HG03521 (cell line): ENCODE measurements at regions not wholly inside any gene's neighbourhood (a gene's known extent, or its start where the extent isn't known, plus 50 kb on each side); places are given as distances from the start of the nearest gene placed in this dataset.
"Not testable (repeated sequence)": the region's sequence is repeated elsewhere in the genome, so short reads cannot be mapped to it uniquely, and the experiment has no call there.

Source experiments
- ATAC-seq: cut with Tn5 transposase; IDR thresholded peaks from one replicate; pipeline ENCODE4 v1.9.1; 2021; ENCODE audit warnings: mild to moderate bottlenecking, moderate library complexity; ENCODE audit not compliant: unreplicated experiment

DNA sequence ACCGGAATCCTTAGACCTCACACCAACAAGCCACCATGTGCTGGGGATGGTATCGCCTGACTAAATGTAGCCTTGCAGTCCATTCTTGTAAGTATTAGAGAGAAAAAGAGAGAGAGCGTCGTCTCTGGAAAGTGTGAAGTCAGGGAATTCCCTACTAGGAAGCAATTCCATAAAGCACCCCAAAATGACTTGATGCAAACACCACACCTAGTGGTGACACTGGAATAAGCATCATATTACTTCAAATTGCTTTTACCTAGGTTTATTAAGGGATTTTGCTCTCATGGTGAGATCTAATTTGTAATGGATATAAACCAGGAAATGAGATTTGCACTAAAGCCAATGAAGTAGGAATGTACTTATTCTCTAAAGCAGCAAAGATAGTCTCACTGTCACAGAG, 111.4 kb upstream of the METTL9 start:
- not testable (repeated sequence) for ATAC-seq

DNA sequence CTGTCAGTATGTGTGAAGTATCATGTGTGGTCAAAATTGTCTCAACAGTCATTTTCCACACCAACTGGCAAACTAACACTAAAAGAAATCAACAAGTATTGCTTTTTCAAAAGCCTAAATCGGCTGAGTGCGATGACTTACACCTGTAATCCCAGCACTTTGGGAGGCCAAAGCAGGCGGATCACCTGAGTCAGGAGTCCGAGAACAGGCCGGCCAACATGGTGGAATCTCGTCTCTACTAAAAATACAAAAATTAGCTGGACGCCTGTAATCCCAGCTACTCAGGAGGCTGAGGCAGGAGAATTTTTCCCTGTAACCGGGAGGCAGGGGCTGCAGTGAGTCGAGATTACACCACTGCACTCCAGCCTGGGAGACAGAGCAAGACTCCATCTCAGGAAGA, 100.3 kb upstream of the METTL9 start:
- not testable (repeated sequence) for ATAC-seq

DNA sequence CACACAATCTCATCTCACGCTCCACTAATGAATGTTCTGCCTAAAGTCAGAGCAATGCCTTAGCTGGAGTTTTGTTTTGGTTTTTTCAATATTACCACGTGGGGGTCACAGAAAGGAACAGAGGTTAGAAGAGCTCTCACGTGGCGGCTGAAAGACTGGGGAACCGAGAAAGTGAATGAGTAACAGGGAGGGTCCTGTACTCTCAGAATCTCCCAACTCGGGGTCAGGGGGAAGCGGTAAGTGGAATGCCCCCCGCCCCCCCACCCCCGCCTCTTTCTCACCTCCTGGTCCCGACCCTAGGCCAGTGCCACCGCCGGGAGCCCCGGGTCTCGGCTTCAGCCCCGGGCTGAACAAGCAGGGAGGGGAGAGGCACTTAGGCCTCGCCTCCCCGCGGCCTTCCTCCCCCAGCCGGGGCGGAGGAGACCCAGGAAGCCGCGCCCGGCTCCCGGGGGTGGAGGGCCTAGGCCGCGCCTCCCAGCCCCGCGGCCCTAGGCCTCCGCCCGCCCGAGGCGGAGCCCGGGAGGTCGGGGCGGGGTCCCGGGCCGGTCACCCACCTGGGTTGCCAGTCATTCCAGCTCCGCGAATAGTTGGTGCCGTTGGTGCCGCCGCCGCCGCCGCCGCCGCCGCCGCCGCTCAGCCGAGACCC, 98.0 kb upstream of the METTL9 start:
- peak; percentile 45 for ATAC-seq

DNA sequence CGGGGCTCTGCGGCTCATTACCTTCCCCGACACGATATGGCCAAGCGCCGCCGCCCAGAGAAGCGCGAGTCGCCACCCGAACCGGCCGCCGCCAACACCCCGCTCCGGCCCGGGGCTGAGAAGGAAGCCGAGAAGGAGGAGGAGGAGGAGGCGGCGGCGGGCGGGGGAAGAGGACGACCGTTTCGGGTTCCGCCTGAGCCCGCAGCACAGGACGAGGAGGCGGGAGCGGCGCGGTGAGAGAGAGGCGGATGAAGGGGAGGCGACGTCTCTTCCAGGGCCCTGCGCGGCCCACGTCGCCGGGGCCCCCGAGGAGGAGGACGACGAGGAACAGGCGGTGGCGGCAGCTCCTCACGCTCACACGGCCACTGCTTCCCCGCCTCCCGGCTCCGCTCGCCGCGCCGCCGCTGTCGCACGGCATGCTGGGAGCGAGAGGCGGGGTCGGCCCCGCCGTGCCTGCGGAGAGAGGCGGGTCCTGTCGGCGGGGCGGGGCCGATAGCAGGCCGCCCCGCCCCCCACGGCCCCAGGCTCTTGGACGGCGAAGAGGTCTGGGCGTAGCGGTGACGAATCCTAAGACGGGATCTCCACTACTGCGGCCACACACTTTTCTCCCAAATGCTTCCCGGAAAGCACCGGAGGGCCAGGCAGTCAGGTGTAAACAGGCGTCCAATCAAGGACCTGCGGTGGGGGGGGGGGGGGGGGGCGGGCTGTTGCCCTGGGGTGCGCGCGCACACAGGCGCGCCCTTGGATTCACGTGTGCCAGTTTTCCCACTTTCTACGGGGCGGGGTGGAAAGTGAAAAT, 97.3 kb upstream of the METTL9 start:
- ATAC-seq, result peak; percentile 81

DNA sequence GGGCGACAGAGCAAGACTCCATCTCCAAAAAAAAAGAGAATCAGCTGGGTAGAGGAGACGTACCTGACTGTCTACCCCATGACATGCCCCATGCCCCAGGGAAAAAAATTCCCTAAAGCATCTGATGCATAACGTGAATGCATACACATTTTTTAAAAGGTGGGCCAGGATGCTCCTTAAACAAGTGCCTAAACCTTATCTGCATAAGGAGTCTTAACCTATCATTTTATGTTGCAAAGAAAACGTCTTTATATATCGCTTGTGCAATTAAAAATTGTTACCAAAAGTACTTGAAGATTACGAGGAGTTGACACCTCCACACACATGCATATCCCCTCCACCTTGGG, 95.8 kb upstream of the METTL9 start:
- not testable (repeated sequence) for ATAC-seq

DNA sequence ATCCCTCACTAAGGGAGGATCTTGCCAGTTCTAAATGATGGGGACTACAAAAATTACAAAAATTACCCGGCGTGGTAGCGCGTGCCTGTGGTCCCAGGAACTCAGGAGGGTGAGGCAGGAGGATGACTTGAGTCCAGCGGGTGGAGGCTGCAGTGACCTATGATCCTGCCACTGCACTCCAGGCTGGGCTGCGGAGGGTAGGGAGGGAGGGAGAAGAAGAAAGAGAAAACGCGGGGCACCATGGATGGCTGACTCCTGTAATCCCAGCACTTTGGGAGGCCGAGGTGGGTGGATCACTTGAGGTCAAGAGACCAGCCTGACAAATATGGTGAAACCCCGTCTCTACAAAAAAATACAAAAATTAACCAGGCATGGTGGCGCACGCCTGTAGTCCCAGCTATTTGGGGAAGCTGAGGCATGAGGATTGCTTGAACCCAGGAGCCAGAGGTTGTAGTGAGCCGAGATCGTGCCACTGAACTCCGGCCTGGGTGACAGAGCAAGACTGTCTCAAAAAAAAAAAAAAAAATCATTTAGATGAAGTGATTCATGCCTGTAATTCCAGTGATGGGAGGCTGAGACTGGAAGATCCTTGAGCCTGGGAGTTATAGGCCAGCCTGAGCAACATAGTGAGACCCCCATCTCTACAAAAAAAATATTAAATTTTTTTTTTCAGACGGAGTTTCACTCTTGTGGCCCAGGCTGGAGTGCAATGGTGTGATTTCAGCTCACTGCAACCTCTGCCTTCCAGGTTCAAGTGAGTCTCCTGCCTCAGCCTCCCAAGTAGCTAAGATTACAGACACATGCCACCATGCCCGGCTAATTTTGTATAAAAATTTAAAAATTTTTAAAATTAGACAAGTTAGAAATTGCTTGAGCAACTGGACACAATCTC, 95.2 kb upstream of the METTL9 start:
- not testable (repeated sequence) for ATAC-seq

DNA sequence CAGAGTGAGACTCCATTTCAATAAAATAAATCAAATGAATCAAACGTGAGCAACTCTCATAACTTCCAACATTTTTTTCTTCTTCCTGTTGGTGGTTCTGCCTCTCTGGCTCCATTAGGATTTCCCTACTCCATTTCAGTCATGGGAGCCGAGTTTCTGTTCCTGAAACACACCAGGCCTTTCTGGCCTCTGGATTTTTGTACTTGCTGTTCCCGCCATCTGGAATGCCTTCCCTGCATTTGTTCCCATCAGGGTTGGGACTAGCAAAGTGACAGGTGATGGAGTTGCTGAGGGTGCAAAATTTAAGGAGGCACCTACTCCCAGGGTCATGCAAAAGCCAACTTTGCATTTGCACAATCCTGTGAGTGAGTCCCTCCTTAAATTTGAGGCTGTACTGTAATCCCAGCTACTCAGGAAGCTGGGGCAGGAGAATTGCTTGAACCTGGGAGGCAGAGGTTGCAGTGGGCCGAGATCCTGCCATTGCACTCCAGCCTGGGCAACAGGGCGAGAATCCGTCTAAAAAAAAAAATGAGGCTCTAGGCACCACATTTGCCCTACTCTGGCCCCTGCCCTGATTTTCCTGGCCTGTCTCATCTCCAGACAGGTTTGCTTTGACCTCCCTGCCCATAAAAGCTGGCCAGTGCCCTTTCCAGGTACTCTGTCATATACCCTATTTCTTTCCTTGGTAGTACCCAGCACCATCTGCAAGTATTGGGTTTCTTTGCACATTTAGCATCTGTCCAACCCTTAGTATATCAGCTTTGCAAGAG, 93.4 kb upstream of the METTL9 start:
- not testable (repeated sequence) for ATAC-seq

DNA sequence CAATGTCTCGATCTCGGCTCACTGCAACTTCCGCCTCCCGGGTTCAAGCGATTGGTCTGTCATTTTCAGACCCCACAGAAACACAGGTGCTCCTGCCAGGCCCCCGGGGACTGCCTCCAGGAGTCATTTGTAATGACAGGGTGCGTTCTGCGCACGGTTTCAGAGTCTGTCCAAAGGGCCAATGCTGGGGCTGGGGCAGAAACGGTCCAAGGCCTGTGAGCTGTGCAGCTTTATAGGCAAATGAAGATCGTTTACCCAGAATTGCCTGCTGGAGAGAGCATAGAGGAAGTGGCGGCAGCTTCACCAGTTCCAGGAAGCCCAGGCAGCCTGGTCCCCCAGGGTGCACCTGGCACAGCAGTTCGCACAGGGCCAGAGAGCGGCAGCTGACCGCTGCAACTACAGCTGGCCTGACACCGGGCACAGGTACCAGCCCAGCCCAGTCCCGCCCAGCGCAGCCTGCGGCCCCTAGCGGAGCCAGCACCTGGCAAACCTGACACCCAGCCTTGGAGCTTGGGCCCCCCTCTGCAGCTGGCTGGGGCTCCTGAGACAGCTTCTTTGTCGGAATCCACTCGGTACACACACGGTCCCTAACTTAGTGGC, 92.4 kb upstream of the METTL9 start:
- peak; percentile 45 for ATAC-seq

DNA sequence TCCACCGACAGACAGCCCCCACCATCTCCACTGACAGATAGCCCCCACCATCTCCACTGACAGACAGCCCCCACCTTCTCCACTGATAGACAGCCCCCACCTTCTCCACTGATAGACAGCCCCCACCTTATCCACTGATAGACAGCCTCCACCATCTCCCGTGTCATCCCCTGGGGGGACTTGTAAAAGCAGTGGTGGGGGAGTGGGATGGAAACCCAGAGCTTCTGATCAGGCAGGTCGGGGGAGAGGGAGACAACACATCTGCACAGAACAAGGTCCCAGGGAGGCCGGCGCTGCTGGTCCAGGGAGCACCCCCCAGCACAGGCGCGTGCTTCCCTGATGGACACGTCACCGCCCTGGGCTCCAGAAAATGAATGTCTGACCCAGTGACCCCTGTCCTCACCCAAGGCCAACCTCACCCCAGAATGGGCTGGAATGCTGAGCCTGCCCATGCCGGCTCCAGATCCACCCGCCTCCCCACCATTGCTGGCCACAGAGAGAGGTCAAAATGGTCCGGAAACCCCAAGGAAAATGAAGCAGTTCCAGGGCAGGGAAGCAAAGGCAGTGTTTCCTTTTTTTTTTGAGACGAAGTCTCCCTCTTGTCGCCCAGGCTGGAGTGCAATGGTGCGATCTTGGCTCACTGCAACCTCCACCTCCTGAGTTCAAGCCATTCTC, 91.6 kb upstream of the METTL9 start:
- not testable (repeated sequence) for ATAC-seq

DNA sequence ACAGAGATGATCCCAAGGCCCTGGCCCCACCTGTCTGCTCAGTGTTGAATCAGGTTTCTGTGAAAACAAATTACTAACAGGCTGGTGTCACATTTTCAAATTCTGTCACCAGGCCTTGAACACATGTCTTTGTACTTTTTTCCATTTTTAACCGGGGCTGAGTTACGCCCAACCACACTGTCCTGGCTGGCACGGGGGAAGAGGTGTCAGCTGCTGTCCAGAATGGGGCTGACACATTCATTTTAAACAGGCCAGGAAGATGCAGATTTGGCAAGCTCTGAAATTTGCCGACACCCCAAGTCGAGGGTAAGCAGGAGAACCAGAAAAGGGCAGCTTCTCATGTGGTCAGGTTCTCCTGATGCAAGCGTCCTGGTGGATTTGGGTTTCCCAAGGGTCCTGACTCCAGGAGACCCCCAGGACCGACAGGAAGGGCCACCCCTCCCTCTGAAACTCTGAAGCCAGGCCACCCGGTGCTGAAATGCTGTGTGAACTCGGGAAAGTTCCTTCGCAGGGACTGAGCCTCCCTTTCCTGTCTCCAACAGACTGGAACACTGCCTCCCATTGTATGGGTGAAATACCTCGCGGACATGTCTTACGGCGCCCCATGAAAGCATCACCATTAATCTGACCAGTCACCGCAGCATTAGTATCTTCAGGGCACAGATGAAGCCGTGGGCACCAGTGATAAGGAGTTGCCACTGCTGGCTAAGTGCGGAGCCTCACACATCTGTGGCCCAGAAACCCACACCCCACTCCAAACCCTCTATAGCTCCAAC, 90.5 kb upstream of the METTL9 start:
- ATAC-seq, result not testable (repeated sequence)

DNA sequence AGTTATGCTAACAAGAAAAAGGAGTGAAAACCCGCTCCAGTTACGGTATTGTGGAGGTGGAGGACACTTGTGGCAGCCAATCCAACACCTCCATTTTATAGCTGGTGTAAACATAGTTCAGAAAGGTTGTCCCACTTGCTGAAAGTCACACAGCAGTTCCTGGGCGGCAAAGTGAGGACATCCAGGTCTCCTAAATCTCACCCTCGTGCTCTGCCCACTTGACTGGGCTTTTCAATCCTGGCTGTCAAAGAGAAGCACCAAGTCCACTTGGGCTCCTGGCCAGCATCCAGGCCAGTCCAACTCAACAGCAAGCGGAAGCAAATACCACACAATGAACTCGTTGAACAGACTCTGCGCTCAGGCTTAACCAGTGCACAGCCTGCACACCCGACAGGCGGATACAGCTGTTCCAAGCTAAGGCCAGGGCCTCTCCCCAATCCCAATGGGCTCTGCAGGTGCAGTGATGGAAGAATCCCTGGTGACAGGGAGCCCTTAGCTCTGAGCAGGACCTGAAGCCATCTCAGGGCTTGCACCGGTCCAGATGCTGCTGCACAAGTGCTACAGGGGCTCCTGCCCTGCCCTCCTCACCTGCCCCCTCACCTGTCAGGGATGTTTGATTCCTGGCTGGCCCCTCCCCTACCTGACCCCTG, 89.8 kb upstream of the METTL9 start:
- ATAC-seq, result not testable (repeated sequence)

DNA sequence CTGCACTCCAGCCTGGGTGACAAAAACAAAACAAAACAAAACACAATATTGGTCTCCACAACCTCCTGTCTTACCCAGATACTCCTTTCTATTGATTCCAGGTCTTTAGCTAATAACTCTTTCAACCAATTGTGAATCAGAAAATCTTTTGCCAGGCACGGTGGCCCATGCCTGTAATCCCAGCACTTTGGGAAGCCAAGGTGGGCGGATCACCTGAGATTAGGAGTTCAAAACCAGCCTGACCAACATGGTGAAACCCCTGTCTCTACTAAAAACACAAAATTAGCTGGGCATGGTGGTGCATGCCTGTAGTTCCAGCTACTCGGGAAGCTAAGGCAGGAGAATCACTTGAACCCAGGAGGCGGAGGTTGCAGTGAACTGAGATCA, 88.5 kb upstream of the METTL9 start:
- not testable (repeated sequence) for ATAC-seq

DNA sequence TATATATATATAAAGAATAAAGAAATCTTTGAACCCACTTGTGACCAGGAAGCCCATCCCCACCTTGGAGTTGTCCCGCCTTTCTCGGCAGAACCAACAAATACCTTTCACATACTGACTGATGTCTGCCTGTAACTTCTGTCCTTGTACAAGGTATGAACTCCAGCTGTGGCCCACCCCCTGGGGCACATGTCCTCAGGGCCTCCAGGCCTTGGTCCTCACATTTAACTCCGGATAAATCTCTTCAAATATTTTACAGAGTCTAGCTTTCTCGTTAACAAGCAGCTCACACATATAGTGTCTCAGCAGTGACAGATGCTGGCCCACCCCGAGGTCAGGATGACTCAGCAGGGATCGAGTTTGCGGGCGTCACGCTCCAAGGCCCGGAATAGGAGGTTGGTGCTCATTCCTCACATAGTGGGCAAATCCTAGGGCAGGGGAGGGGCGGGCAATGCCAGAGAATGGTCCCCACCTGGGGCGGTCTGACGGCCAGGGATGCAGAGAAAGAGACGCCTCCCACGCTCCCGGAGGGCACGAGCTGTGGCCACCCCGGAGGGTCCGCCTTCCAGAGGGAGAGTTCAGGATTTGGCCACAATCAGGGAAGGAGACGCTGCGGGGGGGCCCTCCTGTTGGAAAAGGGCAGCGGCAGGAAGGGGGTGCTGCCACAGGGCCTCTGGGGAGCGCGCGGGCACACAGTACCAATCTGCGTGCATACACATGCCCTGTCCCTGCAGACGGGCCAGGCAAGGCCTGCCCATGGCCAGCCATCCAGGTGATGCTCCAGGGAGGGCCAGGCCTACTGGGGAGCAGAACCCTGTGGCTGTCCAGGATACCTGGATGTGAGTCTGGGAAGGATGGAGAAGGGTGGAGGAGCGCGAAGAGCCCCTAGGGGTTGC, 87.8 kb upstream of the METTL9 start:
- ATAC-seq, result not testable (repeated sequence)

DNA sequence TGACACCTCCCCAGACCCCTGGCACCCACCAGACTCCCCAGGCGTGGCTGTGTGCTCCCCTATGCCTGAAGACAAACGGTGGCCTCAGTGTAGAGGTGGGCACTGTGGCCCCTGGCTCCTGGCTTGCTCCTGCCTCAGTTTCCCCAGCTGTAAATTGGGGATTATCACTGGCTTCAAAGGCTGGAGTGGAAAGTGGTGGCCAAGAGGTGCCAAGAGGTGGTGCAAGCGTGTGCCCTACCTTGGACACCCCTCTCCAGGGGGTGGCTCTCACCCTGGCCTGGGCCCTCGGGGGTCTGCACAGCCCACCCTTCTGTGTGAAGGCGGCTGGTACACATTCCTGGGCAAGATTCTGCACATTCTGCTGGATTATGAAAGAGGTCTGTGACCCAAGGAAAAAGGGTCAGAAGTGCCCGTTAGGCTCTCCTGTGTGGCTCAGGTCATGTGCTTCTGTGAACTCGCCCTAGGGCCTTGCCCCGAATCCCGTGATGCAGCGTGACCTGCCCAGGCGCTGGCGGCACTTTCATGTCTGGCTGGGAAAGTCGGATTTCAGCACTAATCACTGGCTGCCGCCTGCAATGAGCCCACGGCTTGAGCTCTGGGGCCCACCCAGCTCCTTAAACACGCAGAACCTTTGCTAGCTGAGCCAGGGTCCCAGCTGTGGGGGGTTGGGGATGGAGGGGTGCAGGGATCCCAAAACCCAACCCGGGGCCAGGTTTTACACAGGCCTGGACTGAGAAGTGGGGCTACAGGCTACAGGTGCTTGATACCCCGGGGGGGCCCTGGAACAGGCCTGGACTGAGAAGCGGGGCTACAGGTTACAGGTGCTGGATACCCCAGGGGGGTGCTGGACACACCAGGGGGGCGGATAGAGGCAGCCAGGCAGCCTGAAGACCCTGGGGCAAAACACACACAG, 86.8 kb upstream of the METTL9 start:
- not testable (repeated sequence) for ATAC-seq

DNA sequence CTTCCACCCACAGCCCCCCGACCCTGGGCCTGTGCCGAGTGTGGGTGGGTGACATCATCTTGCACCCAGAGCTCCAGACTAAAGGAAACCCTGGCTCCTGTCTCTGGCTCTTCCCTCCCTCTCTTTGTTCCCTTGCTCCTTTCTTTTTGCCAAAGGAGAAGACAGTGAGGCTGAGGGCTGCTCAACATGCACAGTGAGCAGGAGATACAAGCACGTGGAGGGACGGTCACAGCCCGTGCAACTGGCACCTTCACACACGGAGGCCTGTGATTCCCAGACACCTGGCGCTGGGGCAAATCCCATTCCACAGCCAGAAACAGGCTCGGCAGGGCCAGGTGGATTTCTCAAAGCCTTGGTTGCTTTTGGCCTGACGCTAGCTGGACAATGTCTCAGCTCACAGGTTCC, 86.0 kb upstream of the METTL9 start:
- not testable (repeated sequence) for ATAC-seq

DNA sequence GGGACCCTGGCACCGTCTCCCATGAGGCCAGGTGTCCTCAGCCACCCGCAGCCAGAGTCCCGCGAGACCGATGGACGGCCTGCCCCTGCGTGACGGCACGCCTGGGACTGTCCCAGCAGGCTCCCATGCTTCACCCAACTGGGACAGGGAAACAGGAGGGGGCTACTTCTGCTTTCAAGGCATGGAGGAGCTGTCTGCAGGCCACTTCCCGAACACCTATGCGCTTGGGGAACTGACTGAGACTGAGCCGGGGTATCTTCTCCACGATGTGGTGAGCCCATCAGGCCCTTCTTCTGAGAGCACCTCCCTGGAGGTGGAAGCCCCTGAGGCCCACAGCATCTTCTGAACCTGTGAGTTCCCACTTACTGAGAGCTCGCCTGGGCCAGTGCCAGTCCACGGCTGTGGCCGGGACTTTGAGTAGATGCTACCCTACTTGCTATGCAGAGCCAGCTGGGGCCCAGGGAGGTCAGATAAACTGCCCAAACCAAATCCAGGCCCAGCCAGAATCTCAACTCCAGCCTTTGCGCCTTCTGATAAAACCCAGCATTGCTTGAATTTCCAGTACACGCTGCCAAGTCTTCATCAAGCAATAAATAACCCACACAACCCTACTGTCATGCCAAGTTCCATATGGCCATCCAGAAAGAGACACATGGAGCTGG, 85.4 kb upstream of the METTL9 start:
- ATAC-seq, result not testable (repeated sequence)
